ENCODE measurements at regions not wholly inside any gene's neighbourhood (a gene's known extent, or its start where the extent isn't known, plus 50 kb on each side); places are given as distances from the start of the nearest gene placed in this dataset.
"Not testable (repeated sequence)": the region's sequence is repeated elsewhere in the genome, so short reads cannot be mapped to it uniquely, and the experiment has no call there.

GRCh38 chr7:106534271-106534846 lies 126.6 kb downstream of the CCDC71L start:
- H3K27me3 ChIP-seq (ENCODE audit: control insufficient read depth, insufficient read depth, low read length): no peaks in the 10 kb centered on the region
- DNase-seq (no peak), ATAC-seq (no peak)
- H3K4me1 Mint-ChIP-seq: peaks cover 0 to 4% of the 10 kb centered on the region in 2 donors
- no peak overlapping the region for H3K4me3 Mint-ChIP-seq
- 76% methylated on average over 8 of the region's 8 CpGs for WGBS (ENCODE audit: insufficient coverage)
- intact Hi-C loops (cut with micrococcal nuclease): no loop called here
- no peak for TF ChIP-seq CTCF (IDR thresholded peaks at IDR 0.05)
- no peaks in the 10 kb centered on the region for H3K36me3 Mint-ChIP-seq
- no peaks in the 10 kb centered on the region for H3K27me3 Mint-ChIP-seq (ENCODE audit: low read depth in 2 of 2)
- no peaks in the 10 kb centered on the region for H3K36me3 ChIP-seq (ENCODE audit: control insufficient read depth, insufficient read depth, low read length)
- no peaks in the 10 kb centered on the region for H3K4me1 ChIP-seq (ENCODE audit: control insufficient read depth, insufficient read depth, low read length)
- no peak overlapping the region for H3K4me3 ChIP-seq (ENCODE audit: low read length)
- H3K9me3 ChIP-seq (ENCODE audit: control insufficient read depth, insufficient read depth, low read length): no peaks in the 10 kb centered on the region
- no peak overlapping the region for H3K27ac ChIP-seq (ENCODE audit: low read length)
- no peak overlapping the region for H3K27ac Mint-ChIP-seq
- peaks cover 0 to 3% of the 10 kb centered on the region in 2 donors for H3K9me3 Mint-ChIP-seq

- H3K4me3 ChIP-seq (ENCODE audit: low read length); DNase-seq; H3K4me1 Mint-ChIP-seq; H3K4me1 ChIP-seq (ENCODE audit: control insufficient read depth, insufficient read depth, low read length); H3K27me3 ChIP-seq (ENCODE audit: control insufficient read depth, insufficient read depth, low read length); H3K27ac ChIP-seq (ENCODE audit: low read length); intact Hi-C loops (cut with micrococcal nuclease); H3K36me3 ChIP-seq (ENCODE audit: control insufficient read depth, insufficient read depth, low read length); H3K9me3 ChIP-seq (ENCODE audit: control insufficient read depth, insufficient read depth, low read length); H3K36me3 Mint-ChIP-seq; ATAC-seq; H3K27me3 Mint-ChIP-seq (ENCODE audit: low read depth in 2 of 2); H3K27ac Mint-ChIP-seq; H3K4me3 Mint-ChIP-seq; H3K9me3 Mint-ChIP-seq: not testable (repeated sequence)
- 96% methylated on average over 5 of the region's 5 CpGs for WGBS (ENCODE audit: insufficient coverage)
Measured at GRCh38 chr7:106530183-106530582, 130.8 kb downstream of the CCDC71L start.

- H3K9me3 Mint-ChIP-seq; H3K4me3 ChIP-seq (ENCODE audit: low read length); H3K4me1 Mint-ChIP-seq; H3K27me3 ChIP-seq (ENCODE audit: control insufficient read depth, insufficient read depth, low read length); H3K4me1 ChIP-seq (ENCODE audit: control insufficient read depth, insufficient read depth, low read length); H3K9me3 ChIP-seq (ENCODE audit: control insufficient read depth, insufficient read depth, low read length); H3K36me3 ChIP-seq (ENCODE audit: control insufficient read depth, insufficient read depth, low read length); H3K36me3 Mint-ChIP-seq; H3K4me3 Mint-ChIP-seq; H3K27ac Mint-ChIP-seq; ATAC-seq; DNase-seq; H3K27me3 Mint-ChIP-seq (ENCODE audit: low read depth in 2 of 2); intact Hi-C loops (cut with micrococcal nuclease); H3K27ac ChIP-seq (ENCODE audit: low read length): not testable (repeated sequence)
- no CpG with 5 or more reads among the region's 4 CpGs for WGBS (ENCODE audit: insufficient coverage)
Measured at GRCh38 chr7:106526617-106527016, 134.3 kb downstream of the CCDC71L start.

- no peaks in the 10 kb centered on the region for H3K36me3 Mint-ChIP-seq
- WGBS (ENCODE audit: insufficient coverage): 77% methylated on average over 5 of the region's 5 CpGs
- no peak overlapping the region for H3K4me3 Mint-ChIP-seq
- no peaks in the 10 kb centered on the region for H3K36me3 ChIP-seq (ENCODE audit: control insufficient read depth, insufficient read depth, low read length)
- H3K4me1 Mint-ChIP-seq: no peaks in the 10 kb centered on the region
- H3K27ac Mint-ChIP-seq: no peak overlapping the region
- H3K9me3 ChIP-seq (ENCODE audit: control insufficient read depth, insufficient read depth, low read length): no peaks in the 10 kb centered on the region
- H3K27me3 Mint-ChIP-seq (ENCODE audit: low read depth in 2 of 2): peaks cover 0 to 3% of the 10 kb centered on the region in 2 donors
- no peaks in the 10 kb centered on the region for H3K9me3 Mint-ChIP-seq
- H3K27me3 ChIP-seq (ENCODE audit: control insufficient read depth, insufficient read depth, low read length): no peaks in the 10 kb centered on the region
- no peak overlapping the region for H3K4me3 ChIP-seq (ENCODE audit: low read length)
- TF ChIP-seq CTCF (IDR thresholded peaks at IDR 0.05): no peak
- ATAC-seq (no peak), DNase-seq (no peak)
- no peak overlapping the region for H3K27ac ChIP-seq (ENCODE audit: low read length)
- no peaks in the 10 kb centered on the region for H3K4me1 ChIP-seq (ENCODE audit: control insufficient read depth, insufficient read depth, low read length)
- intact Hi-C loops (cut with micrococcal nuclease): no loop called here
Measured at GRCh38 chr7:106524690-106525059, 136.3 kb downstream of the CCDC71L start.
